ENCODE measurements at regions not wholly inside any gene's neighbourhood (a gene's known extent, or its start where the extent isn't known, plus 50 kb on each side); places are given as distances from the start of the nearest gene placed in this dataset.

DNA sequence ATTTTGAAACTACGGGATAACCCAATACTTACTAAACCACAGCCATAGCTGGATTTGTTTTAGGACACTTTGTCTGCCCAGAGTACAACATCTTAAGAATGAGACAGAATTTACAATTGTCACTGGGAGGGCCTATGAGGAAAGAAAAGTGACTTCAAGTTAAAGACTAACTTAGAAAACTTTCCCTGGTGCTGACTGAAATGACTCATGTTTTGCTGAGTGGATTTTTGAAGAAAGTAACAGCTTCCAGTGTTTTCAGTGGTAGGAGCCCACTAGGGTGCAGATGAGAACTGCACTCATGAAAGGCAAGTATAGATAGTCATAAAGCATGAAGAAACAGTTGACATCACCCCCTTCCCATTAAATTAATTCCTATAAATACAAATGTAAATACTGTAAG lies 988.2 kb upstream of the MAP3K7 start:
- H4K5ac ChIP-seq (ENCODE audit: insufficient read length, low read depth, low read length): no peak overlapping the region
- no peak overlapping the region for H3K18ac ChIP-seq (ENCODE audit: extremely low read depth, low read length)
- no peak overlapping the region for H4K91ac ChIP-seq (replicated peaks; ENCODE audit: insufficient read length, low read length)
- no peak overlapping the region for H2BK120ac ChIP-seq (replicated peaks; ENCODE audit: low read depth, low read length)
- H3K9me3 ChIP-seq (ENCODE audit: insufficient read depth in 2 of 2, low read depth in 1 of 2, low read length in 1 of 2): no peaks in the 10 kb centered on the region
- H2BK12ac ChIP-seq (ENCODE audit: low read depth, low read length): no peak overlapping the region
- H3K4ac ChIP-seq (replicated peaks; ENCODE audit: insufficient read length, low read depth, low read length): no peak overlapping the region
- H3K4me1 ChIP-seq (replicated peaks in 1 of 4; ENCODE audit: control insufficient read depth in 3 of 4, insufficient read depth in 4 of 4, low read length in 3 of 4): no peaks in the 10 kb centered on the region
- no peak overlapping the region for H2BK20ac ChIP-seq (ENCODE audit: low read length)
- H4K8ac ChIP-seq (ENCODE audit: extremely low read depth, insufficient read depth, low read length): no peak overlapping the region
- H3K27me3 ChIP-seq (replicated peaks in 1 of 4; ENCODE audit: control insufficient read depth in 3 of 4, extremely low read depth in 1 of 4, insufficient read depth in 3 of 4, low read length in 3 of 4): no peaks in the 10 kb centered on the region
- WGBS, 2 experiments (ENCODE audit: extremely low coverage in 1 of 2, insufficient coverage in 1 of 2, insufficient read length in 1 of 2, insufficient replicate concordance in 2 of 2, low coverage in 1 of 2, low lambda C conversion rate in 2 of 2, missing lambda C conversion rate in 1 of 2): 89% methylated on average over 1 of the region's 1 CpG; no CpG with 5 or more reads in 1 of the 2 experiments
- no peaks in the 10 kb centered on the region for H3K79me1 ChIP-seq (ENCODE audit: low read depth, low read length)
- H3K56ac ChIP-seq (replicated peaks; ENCODE audit: insufficient read length, low read depth, low read length): no peak overlapping the region
- H2BK5ac ChIP-seq (ENCODE audit: low read depth, low read length): no peak overlapping the region
- no peak overlapping the region for H2BK15ac ChIP-seq (ENCODE audit: low read length)
- H2AFZ ChIP-seq (ENCODE audit: low read length): no peak overlapping the region
- CTCF ChIA-PET (ENCODE audit: partially characterized antibody): no interaction called here
- POLR2A ChIA-PET (ENCODE audit: partially characterized antibody): no interaction called here
- H3K36me3 ChIP-seq (ENCODE audit: control insufficient read depth in 2 of 4, insufficient read depth in 4 of 4, low read length in 3 of 4): no peaks in the 10 kb centered on the region
- no peaks in the 10 kb centered on the region for H3K23me2 ChIP-seq (ENCODE audit: low read depth, low read length)
- H3K79me2 ChIP-seq (ENCODE audit: control insufficient read depth in 1 of 2, insufficient read depth in 2 of 2, low read length in 2 of 2): no peaks in the 10 kb centered on the region
- H3K14ac ChIP-seq (ENCODE audit: insufficient read length): no peak overlapping the region
- no peak overlapping the region for H3K23ac ChIP-seq (ENCODE audit: insufficient read length)
- no peak overlapping the region for H3K9ac ChIP-seq (replicated peaks in 1 of 4; ENCODE audit: extremely low read depth in 1 of 4, low read depth in 3 of 4, low read length in 3 of 4)
- FAIRE-seq (no peak), DNase-seq (ENCODE audit: low read depth in 1 of 2, low spot score in 2 of 2) (no peak)
- H2AK5ac ChIP-seq (ENCODE audit: low read depth, low read length): no peak overlapping the region
- H3K4me2 ChIP-seq (ENCODE audit: insufficient read depth in 1 of 2, low read depth in 2 of 2, low read length in 2 of 2): no peak overlapping the region
- no peak overlapping the region for H3K27ac ChIP-seq (ENCODE audit: low read depth, low read length)
- no peaks in the 10 kb centered on the region for H4K20me1 ChIP-seq (replicated peaks in 1 of 2; ENCODE audit: control insufficient read depth in 1 of 2, insufficient read depth in 2 of 2, low read length in 2 of 2)
- no peak overlapping the region for H3K4me3 ChIP-seq (ENCODE audit: extremely low read depth in 1 of 4, insufficient read depth in 2 of 4, low read depth in 3 of 4, low read length in 4 of 4)
- no peak for TF ChIP-seq HDAC2 (IDR thresholded peaks at IDR 0.05; ENCODE audit: borderline replicate concordance in 1 of 2, low read depth in 2 of 2, low read length in 2 of 2)
- TF ChIP-seq POLR2A (IDR thresholded peaks at IDR 0.05; ENCODE audit: control extremely low read depth in 1 of 2, low read depth in 2 of 2, low read length in 2 of 2): no peak
- TF ChIP-seq SAP30 (IDR thresholded peaks at IDR 0.05; ENCODE audit: insufficient read depth, insufficient replicate concordance, low read length): no peak
- TF ChIP-seq, protein P1, sequence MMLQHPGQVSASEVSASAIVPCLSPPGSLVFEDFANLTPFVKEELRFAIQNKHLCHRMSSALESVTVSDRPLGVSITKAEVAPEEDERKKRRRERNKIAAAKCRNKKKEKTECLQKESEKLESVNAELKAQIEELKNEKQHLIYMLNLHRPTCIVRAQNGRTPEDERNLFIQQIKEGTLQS (IDR thresholded peaks at IDR 0.05; ENCODE audit: insufficient read depth, low read depth, low read length): no peak
- no peak for TF ChIP-seq HDAC6 (IDR thresholded peaks at IDR 0.05; ENCODE audit: low read depth, low read length)
- no peak for TF ChIP-seq SIRT6 (IDR thresholded peaks at IDR 0.05; ENCODE audit: low read length)
- TF ChIP-seq, protein P2, sequence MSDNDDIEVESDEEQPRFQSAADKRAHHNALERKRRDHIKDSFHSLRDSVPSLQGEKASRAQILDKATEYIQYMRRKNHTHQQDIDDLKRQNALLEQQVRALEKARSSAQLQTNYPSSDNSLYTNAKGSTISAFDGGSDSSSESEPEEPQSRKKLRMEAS (IDR thresholded peaks at IDR 0.05): no peak
- TF ChIP-seq CEBPB (IDR thresholded peaks at IDR 0.05; ENCODE audit: low read depth, low read length): no peak
- no peak for TF ChIP-seq POU5F1 (IDR thresholded peaks at IDR 0.05; ENCODE audit: low read depth, low read length)
- no peak for TF ChIP-seq YY1 (IDR thresholded peaks at IDR 0.05; ENCODE audit: low read depth, low read length)
- TF ChIP-seq EP300 (IDR thresholded peaks at IDR 0.05; ENCODE audit: borderline replicate concordance in 1 of 2, low read depth in 2 of 2, low read length in 2 of 2): no peak
- TF ChIP-seq SUZ12 (IDR thresholded peaks at IDR 0.05; ENCODE audit: low read length): no peak
- TF ChIP-seq KDM4A (IDR thresholded peaks at IDR 0.05; ENCODE audit: low read depth, low read length, severe bottlenecking): no peak
- no peak for TF ChIP-seq FOSL1 (IDR thresholded peaks at IDR 0.05; ENCODE audit: insufficient read depth, low read depth, low read length)
- no peak for TF ChIP-seq TCF12 (IDR thresholded peaks at IDR 0.05; ENCODE audit: low read depth, low read length)

Measured in H1 (cell line).